ENCODE measurements at regions not wholly inside any gene's neighbourhood (a gene's known extent, or its start where the extent isn't known, plus 50 kb on each side); places are given as distances from the start of the nearest gene placed in this dataset.
"Not testable (repeated sequence)": the region's sequence is repeated elsewhere in the genome, so short reads cannot be mapped to it uniquely, and the experiment has no call there.

DNA sequence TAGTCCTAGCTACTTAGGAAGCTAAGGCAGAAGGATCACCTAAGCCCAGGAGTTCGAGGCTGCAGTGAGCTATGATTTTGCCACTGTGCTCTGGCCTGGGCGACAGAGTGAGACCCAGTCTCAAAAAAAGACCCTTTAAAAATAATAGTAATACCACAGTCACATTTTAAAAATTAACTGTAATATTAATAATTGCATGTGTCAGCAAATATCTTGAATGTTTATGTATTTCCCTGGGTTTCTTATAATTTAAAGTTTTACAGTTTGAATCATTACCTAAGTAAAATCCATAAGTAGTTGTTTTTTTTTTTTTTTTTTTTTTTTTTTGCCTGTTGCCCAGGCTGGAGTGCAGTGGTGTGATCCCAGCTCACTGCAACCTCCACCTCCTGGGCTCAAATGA, 69.2 kb downstream of the LYZL2 start:
- no peak for ATAC-seq

DNA sequence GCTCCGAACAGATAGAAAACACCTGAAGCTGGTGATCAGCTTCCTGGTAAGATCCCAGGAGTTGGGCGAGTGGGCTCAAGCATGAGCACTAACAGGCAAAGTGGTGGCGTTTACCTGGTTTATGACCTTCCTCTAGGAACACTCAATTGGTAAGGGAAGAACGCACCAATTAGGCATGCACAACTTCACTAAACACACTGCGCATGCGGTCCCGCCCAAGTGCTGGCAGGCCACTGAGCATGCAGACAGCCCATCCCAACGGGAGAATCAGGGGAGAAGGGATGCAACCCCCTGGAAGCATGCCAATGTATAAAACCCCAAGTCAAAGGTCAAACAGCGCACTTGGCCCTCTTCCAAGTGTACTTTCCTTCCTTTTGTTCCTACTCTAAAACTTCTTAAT, 70.4 kb downstream of the LYZL2 start:
- no peak for ATAC-seq

DNA sequence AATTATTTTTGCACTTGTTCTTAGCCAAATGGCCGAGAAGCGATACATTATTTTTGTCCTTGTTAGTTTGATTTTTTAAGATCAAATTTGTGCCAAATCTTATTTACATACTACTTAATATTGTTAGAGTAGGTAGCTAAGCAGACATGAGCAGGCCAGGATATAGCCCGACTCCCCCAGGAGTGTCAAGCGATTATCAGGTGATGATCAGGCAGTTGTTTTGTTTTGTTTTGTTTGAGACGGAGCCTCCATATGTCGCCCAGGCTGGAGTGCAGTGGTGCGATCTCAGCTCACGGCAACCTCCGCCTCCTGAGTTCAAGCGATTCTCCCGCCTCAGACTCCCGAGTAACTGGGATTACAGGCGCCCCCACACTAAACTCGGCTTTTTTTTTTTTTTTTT, 71.1 kb downstream of the LYZL2 start:
- ATAC-seq = no peak

DNA sequence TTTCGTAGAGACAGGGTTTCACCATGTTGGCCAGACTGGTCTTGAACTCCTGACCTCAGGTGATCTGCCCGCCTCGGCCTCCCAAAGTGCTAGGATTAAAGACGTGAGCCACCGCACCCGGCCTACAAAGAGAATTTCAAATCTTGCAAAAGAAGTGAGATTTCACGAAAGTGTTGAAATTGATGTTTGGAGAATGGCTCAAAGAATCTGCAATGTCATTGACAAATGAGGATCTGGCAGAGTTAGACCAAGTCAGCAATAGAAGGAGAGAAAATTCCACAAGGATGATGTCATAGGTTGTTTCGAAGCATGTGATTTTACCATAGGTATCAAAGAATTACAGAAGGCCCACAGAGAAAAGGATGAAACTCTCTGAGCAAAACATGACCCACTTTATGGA, 71.7 kb downstream of the LYZL2 start:
- ATAC-seq = no peak

DNA sequence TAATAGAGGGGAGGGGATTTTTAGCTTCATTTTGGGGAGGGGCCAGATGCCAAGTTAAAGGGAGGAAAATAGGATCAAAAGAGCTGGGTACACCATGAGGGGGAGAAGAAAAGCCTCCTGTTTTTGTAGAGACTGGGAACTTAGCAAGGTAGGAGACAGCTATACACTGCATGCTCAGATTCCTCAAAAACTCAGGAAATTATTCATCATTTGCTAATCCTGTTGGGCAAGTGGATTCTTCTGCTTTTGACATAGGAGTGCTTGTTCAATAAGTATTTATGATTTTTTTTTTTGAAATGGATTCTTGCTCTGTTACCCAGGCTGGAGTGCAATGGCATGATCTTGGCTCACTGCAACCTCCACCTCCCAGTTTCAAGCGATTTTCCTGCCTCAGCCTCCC, 73.4 kb downstream of the LYZL2 start:
- ATAC-seq = no peak

DNA sequence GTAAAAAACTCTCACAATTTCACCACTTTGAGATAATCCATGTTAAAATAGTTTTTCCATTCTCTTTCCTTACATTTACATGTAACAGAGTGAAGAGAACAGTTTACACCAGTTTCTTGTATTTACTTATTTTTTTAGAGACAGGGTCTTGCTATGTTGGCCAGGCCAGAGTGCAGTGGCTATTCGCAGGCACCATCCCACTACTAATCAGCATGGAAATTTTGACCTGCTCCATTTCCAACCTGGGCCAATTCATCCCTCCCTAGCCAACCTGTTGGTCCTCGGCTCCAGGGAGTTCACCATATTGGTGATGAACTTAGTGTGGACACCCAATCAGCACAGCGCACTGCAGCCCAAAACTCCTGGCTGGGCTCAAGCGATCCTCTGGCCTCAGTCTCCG, 74.1 kb downstream of the LYZL2 start:
- ATAC-seq = no peak

DNA sequence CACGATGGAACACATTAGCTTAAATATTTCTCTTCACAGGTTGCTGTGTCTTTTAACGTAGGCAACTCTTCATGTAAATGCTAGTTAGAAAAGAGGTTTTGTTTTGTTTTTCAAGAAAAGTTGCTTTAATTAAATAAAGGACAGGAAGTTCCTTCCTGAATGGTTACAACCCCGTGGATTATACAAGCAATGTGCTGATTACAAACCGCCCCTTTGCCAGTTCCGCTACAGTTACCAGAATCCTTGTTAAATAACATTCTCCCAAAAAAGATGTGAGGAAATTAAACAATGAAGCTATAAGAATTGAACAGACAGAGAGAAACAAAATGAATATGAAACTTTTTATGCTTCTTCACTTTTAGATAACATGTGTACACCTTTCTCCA, 75.1 kb downstream of the LYZL2 start:
- no peak for ATAC-seq

DNA sequence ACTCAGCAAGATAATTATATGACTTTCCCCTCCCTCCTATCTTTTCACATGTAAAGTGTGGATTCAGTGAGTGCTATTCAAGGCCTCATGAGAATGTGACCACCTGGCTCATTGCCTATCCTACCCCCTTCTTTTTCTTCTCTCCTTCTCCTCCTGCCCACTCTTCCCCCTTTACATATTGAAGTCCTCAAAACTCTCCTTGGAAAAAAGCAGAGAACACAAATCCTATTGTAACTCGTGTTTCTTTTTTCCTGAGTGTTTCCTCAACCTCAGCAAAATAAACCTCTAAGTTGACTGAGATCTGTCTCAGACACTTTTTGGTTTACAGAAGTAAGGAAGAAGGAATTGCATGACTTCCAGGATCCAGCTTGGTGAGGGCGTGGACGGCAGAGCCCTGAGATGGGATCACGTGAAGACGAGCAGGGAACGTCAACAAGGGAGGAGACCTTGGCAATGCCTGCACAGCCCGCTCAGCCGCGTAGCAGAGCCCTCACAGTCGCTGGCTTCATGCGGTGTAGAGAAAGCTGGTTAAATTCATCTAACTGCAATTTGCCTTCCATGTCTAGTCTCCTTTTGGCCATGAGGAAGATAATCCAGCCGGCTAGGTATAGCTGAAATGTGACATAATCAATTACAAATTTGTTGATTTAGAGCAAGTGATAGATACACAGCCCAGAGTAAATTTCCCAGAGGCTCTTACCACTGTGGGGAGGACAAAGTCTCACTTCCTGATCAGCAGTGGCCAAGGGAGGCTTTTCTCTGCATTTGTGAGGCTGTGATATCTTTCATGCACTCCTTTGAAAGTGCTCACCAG, 75.7 kb downstream of the LYZL2 start:
- ATAC-seq = peak; percentile 94

DNA sequence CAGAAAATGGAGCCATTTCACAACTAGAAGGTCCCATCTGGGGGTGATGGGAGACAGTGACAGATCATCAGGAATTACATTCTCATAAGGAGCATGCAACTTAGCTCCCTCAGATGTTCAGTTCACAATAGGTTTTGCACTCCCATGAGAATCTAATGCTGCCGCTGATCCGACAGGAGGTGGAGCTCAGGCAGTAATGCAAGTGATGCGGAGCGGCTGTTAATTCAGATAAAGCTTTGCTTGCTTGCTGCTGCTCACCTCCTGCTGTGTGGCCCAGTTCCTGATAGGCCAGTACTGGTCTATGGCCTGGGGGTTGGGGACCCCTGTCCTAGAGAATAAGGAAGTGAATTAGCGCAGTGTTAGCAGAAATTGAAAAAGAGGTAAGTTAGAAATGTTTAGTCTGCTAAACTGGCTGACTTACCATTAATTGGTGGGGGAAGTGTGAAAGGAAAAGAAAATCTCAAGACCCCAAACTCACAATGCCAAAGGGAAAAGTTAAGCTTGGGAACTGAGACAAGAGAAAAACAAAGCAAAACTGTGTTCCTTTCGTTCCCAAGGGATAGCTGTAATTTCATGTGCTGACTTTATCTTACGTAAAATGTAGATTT, 76.4 kb downstream of the LYZL2 start:
- no peak for ATAC-seq

DNA sequence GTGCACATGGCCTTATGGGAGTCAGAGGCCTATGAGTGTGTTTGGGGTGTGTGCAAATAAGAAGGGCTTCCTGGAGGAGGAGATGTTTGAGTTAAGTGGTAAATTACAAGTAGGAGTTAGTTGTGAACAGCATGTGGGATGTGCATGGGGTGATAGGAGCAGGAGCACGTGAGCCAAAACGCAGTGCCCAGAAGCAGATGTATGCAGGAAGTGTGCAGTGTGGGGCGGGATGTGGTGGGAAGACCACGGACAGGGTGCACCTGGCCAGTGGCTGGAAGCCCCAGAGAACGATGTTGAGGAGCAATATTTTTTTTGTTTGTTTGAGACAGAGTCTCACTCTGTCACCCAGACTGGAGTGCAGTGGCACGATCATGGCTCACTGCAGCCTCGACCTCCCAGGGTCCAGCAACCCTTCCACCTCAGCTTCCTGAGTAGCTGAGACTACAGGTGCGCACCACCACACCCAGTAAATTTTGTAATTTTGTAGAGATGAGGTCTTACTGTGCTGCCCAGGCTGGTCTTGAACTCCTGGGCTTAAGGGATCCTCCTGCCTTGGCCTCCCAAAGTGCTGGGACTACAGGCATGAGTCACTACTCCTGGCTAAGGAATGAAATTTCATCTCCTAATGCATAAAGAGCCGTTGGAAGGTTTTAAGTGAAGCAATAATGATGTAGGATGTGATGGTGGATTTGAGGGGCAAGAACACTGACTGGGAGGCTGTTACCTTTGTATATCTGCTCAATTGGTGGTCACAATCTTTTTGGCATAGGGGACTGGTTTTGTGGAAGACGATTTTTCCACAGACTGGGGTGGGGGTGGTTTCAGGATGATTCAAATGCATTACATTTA, 78.4 kb downstream of the LYZL2 start:
- no peak for ATAC-seq

DNA sequence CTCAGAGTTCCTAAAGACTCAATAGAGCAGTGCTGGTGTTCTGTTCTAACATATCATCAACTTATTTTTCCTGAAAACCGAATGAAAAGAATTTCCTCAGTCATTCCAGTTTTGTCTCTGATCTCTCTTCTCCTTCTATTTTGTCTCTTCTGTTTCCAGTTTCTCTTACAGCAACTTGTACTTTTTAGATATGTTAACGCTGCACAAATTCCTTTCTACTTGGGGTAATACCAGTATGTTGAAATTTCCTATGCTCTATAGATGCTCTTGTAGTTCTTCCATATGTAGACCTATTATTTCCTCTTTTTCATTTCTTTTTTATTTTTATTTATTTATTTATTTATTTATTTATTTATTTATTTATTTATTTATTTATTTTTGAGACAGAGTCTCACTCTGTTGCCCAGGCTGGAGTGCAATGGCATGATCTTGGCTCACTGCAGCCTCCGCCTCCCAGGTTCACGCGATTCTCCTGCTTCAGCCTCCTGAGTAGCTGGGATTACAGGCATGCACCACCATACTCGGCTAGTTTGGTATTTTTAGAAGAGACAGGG, 80.3 kb downstream of the LYZL2 start:
- not testable (repeated sequence) for ATAC-seq

DNA sequence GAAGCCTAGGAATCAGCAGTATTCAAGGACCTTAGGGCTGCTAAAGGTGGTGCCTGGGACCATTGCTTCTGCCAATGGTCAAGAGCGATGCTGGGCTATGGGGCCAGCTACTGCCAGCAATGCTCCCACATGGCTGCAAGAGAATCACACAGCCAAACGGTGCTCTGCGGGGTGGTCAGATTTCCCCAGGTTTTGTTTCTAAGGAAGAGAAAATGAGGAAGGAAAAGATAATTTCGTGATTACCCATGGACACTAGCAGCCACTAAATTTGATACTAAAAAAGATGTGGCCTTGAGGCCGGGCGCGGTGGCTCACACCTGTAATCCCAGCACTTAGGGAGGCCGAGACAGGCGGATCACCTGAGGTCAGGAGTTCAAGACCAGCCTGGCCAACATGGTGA, 83.0 kb downstream of the LYZL2 start:
- no peak for ATAC-seq

DNA sequence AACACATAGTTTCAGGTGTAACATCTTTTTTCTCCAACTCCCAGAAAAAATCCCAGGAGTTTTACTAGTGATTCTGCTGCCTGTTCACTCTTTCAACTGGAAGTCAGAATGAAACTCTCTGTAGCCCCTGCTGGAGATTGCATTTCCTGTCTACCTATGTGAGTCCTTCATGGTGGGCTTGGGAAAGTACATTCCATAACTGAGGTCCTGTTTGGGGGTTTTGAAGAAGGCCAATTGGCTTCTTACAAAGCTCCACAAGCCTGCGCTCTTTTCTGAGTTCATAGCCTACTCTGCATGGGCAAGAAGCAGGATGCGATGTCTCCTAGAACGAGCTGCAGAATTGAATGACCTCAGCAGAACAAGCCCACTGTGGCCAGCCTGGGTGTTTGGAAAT, 86.7 kb downstream of the LYZL2 start:
- ATAC-seq = no peak

DNA sequence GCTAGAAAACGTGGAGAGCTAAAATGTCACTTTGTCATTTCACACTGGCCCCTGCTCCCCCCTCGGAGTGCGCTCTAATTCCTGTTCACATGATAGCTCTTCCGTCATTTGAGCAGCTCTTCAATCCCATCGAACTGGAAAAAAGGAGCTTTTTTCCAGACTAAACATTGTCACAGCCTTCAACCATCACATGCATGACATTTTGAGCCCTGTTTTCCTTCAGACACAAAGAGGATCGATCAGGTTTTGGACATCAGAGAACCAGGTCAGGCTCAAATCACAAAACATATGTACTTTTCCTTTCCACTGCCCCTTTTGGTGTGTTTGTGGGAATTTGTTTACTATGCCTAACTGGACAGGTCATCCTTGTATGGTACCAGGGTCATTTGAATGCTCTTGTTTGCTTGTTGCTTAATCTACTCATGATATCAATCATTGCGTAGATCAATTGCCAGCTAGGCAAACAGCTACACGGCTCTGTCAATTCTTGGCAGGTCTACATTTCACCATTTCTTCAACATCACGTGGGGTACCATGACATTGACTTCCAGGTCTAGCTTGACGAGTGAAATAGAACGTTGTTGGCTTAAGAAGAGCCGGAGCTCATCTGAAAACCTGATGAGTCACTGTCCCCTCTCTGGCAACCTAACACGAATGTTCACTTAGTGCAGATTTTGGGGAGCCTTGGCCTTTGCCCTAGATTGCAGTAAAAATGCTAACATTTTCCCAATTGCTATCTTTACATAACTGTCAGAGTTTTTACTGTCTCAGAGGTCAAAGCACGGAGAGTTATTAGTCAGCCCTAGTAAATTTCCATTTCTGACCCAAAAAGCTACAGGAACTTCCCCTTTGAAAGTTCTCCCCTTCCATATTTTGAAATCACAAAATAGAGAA, 87.3 kb downstream of the LYZL2 start:
- ATAC-seq = peak; percentile 52

DNA sequence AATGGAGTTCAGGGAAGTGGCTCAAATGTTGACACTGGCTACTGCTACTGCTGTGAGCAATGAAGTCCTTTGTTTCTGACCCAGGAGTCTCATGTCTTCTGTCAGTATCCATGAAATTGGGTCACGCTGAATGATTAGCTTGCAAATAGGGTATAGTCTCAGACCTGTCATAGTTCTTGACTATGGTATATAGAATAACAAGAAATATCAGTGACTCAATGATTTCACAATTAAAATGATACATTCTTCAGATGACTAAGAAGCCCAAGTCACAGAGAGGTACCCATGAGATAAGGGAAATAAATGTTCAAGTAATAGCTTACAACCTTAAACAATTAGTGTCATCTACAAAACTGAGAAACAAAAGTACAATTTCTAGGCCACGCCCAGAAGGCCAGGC, 89.3 kb downstream of the LYZL2 start:
- peak; percentile 82 for ATAC-seq

DNA sequence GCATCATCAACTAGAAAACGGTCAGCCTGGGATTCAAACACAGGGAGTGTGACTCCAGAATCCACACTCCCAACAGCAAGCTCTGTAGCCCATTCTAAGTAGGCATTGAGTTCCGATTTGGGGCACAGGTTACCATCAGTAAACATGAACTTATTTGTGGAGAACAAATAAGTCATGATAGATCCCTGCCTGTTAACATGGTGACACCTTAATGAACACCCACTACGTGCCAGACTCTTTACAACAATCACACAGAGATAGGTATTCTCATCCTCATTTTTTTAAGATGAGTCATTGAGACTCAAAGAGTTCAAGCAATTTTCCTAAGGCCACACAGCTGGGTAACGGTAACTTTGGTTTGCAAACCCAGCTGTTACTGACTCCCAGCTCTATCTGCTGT, 91.5 kb downstream of the LYZL2 start:
- no peak for ATAC-seq

DNA sequence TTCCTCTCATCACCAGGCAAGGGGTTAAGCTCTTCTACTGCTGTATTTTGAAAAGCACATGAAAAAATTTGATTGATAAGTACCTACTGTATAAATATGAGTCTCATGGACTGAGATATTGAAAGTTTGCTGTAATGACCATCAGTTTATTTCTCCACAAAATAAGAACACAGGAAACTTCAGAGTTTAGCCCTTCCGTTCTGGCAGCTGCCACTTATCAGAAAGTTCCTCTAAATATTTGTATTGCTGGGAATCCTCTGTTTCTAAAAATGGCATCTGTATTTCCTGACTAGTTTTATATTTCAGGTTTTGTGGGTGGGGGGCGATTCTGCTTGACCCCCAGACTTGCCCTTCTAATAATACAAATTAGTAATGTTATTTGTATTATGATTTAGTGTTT, 92.0 kb downstream of the LYZL2 start:
- ATAC-seq = no peak

DNA sequence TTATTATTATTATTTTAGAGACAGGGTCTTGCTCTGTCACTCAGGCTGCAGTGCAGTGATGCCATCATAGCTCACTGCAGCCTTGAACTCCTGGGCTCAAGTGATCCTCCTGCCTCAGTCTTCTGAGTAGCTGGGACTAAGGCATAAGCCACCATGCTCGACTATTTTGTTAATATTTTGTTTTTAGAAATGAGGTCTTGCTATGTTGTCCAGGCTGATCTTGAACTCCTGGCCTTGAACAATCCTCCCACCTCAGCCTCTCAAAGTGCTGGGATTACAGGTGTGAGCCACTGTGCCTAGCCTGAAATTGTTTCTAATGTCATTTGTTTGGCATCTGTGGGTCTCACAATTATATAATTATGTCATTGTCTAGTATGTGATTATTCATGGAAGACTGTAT, 92.4 kb downstream of the LYZL2 start:
- not testable (repeated sequence) for ATAC-seq

DNA sequence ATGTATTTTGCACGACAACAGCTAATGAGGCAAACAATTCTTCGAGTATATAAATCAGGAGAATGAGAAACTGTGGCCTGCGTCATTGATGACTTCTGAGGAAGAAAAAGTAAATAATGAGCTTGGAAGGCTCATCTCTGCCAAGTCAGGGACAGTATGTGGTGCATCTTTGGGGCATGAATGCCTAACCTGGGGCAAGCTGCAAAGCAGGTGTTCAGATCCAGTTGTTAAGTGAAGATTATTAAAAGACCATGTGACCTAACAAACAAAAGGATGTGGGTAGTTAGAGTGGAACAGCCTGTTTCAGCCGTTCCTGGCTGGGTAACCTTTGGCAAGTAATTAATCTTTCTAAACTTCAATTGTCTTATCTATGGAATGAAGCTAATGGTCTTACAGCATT, 93.0 kb downstream of the LYZL2 start:
- ATAC-seq = no peak

DNA sequence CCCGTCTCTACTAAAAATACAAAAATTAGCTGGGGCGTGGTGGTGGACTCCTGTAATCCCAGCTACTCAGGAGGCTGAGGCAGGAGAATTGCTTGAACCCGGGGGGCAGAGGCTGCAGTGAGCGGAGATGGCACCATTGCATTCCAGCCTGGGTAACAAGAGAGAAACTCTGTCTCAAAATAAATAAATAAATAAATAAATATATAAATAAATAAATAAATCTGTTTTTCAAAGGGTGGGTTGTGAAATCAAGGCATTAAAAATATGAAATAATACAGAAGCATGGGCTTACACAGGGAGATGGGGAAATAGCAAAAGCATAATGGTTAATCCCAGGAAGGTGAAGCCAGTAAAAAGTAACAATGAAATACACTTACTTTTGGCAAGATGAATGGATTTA, 93.9 kb downstream of the LYZL2 start:
- ATAC-seq = no peak

DNA sequence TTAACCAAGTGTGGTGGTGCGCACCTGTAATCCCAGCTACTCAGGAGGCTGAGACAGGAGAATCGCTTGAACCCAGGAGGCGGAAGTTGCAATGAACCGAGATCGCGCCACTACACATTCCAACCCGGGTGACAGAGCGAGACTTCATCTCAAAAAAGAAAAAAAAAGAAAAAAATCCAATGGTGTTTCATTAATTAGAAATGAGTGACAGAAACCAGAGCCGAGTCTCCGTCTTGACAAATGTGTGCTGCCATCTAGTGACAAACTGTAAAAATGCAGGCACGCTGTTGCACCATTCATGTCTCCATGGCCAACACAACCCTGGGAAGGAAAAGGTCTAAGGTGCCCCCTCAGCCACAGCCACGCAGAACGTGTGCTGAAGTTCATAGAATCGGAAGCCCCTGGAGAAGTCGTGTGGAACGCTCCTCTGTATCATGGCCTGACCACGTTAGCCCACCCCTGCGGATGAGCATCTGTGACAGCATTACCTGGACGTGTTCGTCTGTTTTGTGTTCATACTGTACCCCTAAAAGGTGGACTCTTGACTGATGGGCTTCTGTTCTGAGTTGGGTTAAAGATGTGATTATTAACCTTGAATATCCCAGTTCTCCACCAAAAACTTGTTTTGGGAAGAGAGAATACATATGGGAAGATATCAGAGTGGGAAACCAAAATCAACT, 94.9 kb downstream of the LYZL2 start:
- ATAC-seq = peak; percentile 73
